ENCODE measurements at regions not wholly inside any gene's neighbourhood (a gene's known extent, or its start where the extent isn't known, plus 50 kb on each side); places are given as distances from the start of the nearest gene placed in this dataset.
A peak's percentile ranks its signal among the peaks of the same experiment; 100 is the strongest.

GRCh38 chr10:3281941-3282673, 109.5 kb upstream of the PITRM1 start:
- Histone ChIP-seq H3K27ac (no peak overlapping the region), H3K4me3 (no peak overlapping the region)

GRCh38 chr10:3278771-3279170, 106.2 kb upstream of the PITRM1 start:
- no peak overlapping the region for H3K4me3 ChIP-seq
- no peak overlapping the region for H3K27ac ChIP-seq

GRCh38 chr10:3277566-3277965, 105.0 kb upstream of the PITRM1 start:
- Histone ChIP-seq H3K27ac (no peak overlapping the region), H3K4me3 (no peak overlapping the region)

- Histone ChIP-seq H3K27ac (no peak overlapping the region), H3K4me3 (no peak overlapping the region)
Observed at GRCh38 chr10:3274414-3274813, 101.8 kb upstream of the PITRM1 start.

GRCh38 chr10:3273966-3274365, 101.4 kb upstream of the PITRM1 start:
- Histone ChIP-seq H3K4me3 (no peak overlapping the region), H3K27ac (no peak overlapping the region)

- Histone ChIP-seq H3K27ac (no peak overlapping the region), H3K4me3 (no peak overlapping the region)
Observed at GRCh38 chr10:3272300-3272699, 99.7 kb upstream of the PITRM1 start.

- no peak overlapping the region for H3K4me3 ChIP-seq
Observed at GRCh38 chr10:3271354-3272115, 99.0 kb upstream of the PITRM1 start.

GRCh38 chr10:3270577-3271316, 98.2 kb upstream of the PITRM1 start:
- Histone ChIP-seq H3K27ac (no peak overlapping the region), H3K4me3 (no peak overlapping the region)

More at GRCh38 chr10:3271354-3272115, 99.0 kb upstream of the PITRM1 start:
- no peak overlapping the region for H3K27ac ChIP-seq

GRCh38 chr10:3268025-3268424, 95.4 kb upstream of the PITRM1 start:
- Histone ChIP-seq H3K4me3 (no peak overlapping the region), H3K27ac (no peak overlapping the region)

- H3K27ac ChIP-seq, result peak overlapping the region in 6 of 21 experiments; percentile 17 to 80 (median 66)
- no peak overlapping the region for H3K4me3 ChIP-seq
Observed at GRCh38 chr10:3265088-3265487, 92.5 kb upstream of the PITRM1 start.

GRCh38 chr10:3264161-3264761, 91.7 kb upstream of the PITRM1 start:
- H3K4me3 ChIP-seq, result no peak overlapping the region
- H3K27ac ChIP-seq, result peak overlapping the region in 13 of 21 experiments; percentile 17 to 80 (median 45)

GRCh38 chr10:3263747-3264146, 91.2 kb upstream of the PITRM1 start:
- Histone ChIP-seq H3K27ac (peak overlapping the region in 6 of 21 experiments; percentile 5 to 79 (median 50)), H3K4me3 (no peak overlapping the region)

- H3K4me3 ChIP-seq, result no peak overlapping the region
- peak overlapping the region in 2 of 21 experiments; percentile 76 to 79 for H3K27ac ChIP-seq
Observed at GRCh38 chr10:3263082-3263481, 90.5 kb upstream of the PITRM1 start.

- Histone ChIP-seq H3K27ac (no peak overlapping the region), H3K4me3 (no peak overlapping the region)
Observed at GRCh38 chr10:3261921-3262320, 89.3 kb upstream of the PITRM1 start.

GRCh38 chr10:3260066-3260834, 87.7 kb upstream of the PITRM1 start:
- H3K27ac ChIP-seq, result no peak overlapping the region
- H3K4me3 ChIP-seq, result no peak overlapping the region

GRCh38 chr10:3259499-3259898, 86.9 kb upstream of the PITRM1 start:
- Histone ChIP-seq H3K4me3 (no peak overlapping the region), H3K27ac (no peak overlapping the region)

GRCh38 chr10:3258394-3258793, 85.8 kb upstream of the PITRM1 start:
- H3K4me3 ChIP-seq, result no peak overlapping the region
- no peak overlapping the region for H3K27ac ChIP-seq

GRCh38 chr10:3255616-3256015, 83.0 kb upstream of the PITRM1 start:
- Histone ChIP-seq H3K27ac (peak overlapping the region in 3 of 21 experiments; percentile 33 to 59 (median 43)), H3K4me3 (no peak overlapping the region)

- Histone ChIP-seq H3K27ac (peak overlapping the region in 4 of 21 experiments; percentile 21 to 59 (median 38)), H3K4me3 (no peak overlapping the region)
Observed at GRCh38 chr10:3255075-3255474, 82.5 kb upstream of the PITRM1 start.

Data from skin epidermis (tissue), 12 donors.